ENCODE measurements at regions not wholly inside any gene's neighbourhood (a gene's known extent, or its start where the extent isn't known, plus 50 kb on each side); places are given as distances from the start of the nearest gene placed in this dataset.

DNA sequence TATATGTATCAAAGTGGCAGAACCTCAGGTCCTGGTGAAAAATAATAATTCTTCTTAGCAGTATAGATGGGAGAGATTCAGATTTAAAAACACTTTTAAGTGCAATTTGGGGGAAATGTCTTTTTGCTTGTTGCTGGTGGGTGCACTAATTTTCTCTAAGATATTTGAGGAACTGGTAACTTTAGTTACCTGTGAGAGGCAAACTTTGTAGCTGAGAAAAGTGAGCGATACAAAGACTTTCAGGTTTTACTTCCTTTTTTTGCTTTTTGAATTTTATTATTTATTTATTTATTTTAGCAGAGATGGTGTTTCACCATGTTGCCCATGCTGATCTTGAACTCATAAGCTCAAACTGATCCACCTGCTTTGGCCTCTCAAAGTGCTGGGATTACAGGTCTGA lies 303.1 kb upstream of the PTGER4 start:
- no peaks in the 10 kb centered on the region for H3K79me1 ChIP-seq (ENCODE audit: insufficient read depth, low read depth, low read length, poor library complexity, severe bottlenecking)
- no peak overlapping the region for H2BK15ac ChIP-seq (ENCODE audit: low read depth, low read length)
- H2AFZ ChIP-seq (ENCODE audit: low read length): no peak overlapping the region
- no peak overlapping the region for H2BK5ac ChIP-seq (ENCODE audit: insufficient read length, low read length)
- no CpG with 5 or more reads among the region's 1 CpG for WGBS (ENCODE audit: extremely low coverage, insufficient read length, low lambda C conversion rate)
- no peaks in the 10 kb centered on the region for H3K27me3 ChIP-seq (ENCODE audit: insufficient read depth, low read length)
- no peak overlapping the region for H3K27ac ChIP-seq (ENCODE audit: insufficient read length, low read depth, low read length)
- H3K9me3 ChIP-seq (ENCODE audit: control insufficient read depth, low read depth, low read length): no peaks in the 10 kb centered on the region
- H3K18ac ChIP-seq (ENCODE audit: insufficient read length, low read depth, low read length): no peak overlapping the region
- H3K9me3 Mint-ChIP-seq: peaks cover 0 to 2% of the 10 kb centered on the region in 2 experiments; a peak in 1 of 5 replicates
- H3K4me3 Mint-ChIP-seq: no peak overlapping the region
- H4K91ac ChIP-seq (ENCODE audit: insufficient read length, low read depth, low read length): no peak overlapping the region
- no peak overlapping the region for H3T11ph ChIP-seq (ENCODE audit: low read length)
- no peak overlapping the region for H2BK12ac ChIP-seq (ENCODE audit: insufficient read length, low read depth, low read length)
- H2BK120ac ChIP-seq (ENCODE audit: low read depth, low read length, poor library complexity, severe bottlenecking): no peak overlapping the region
- H2AK5ac ChIP-seq (ENCODE audit: insufficient read length, low read length): no peak overlapping the region
- no peaks in the 10 kb centered on the region for H4K20me1 ChIP-seq (ENCODE audit: control insufficient read depth, insufficient read depth, insufficient read length)
- H4K5ac ChIP-seq (ENCODE audit: insufficient read length, low read depth, low read length): no peak overlapping the region
- no peak overlapping the region for H3K4me2 ChIP-seq (ENCODE audit: insufficient read depth, insufficient read length, low read length)
- H3K23me2 ChIP-seq (ENCODE audit: insufficient read length, low read depth, low read length, poor library complexity, severe bottlenecking): no peaks in the 10 kb centered on the region
- H3K56ac ChIP-seq (ENCODE audit: insufficient read length, low read depth, low read length): no peak overlapping the region
- TF ChIP-seq, protein P1, sequence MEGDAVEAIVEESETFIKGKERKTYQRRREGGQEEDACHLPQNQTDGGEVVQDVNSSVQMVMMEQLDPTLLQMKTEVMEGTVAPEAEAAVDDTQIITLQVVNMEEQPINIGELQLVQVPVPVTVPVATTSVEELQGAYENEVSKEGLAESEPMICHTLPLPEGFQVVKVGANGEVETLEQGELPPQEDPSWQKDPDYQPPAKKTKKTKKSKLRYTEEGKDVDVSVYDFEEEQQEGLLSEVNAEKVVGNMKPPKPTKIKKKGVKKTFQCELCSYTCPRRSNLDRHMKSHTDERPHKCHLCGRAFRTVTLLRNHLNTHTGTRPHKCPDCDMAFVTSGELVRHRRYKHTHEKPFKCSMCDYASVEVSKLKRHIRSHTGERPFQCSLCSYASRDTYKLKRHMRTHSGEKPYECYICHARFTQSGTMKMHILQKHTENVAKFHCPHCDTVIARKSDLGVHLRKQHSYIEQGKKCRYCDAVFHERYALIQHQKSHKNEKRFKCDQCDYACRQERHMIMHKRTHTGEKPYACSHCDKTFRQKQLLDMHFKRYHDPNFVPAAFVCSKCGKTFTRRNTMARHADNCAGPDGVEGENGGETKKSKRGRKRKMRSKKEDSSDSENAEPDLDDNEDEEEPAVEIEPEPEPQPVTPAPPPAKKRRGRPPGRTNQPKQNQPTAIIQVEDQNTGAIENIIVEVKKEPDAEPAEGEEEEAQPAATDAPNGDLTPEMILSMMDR (conservative IDR thresholded peaks at IDR 0.05): no peak
- DNase-seq: no peak
- no peak overlapping the region for H3K27ac Mint-ChIP-seq
- H3K4me1 Mint-ChIP-seq: no peaks in the 10 kb centered on the region
- H3K4ac ChIP-seq (ENCODE audit: low read depth, low read length): no peak overlapping the region
- H3K4me1 ChIP-seq (ENCODE audit: insufficient read depth, low read length): no peaks in the 10 kb centered on the region
- H2BK20ac ChIP-seq (ENCODE audit: low read depth, low read length, poor library complexity, severe bottlenecking): no peak overlapping the region
- H3K23ac ChIP-seq (ENCODE audit: insufficient read length, low read depth, low read length): no peak overlapping the region
- H4K8ac ChIP-seq (replicated peaks; ENCODE audit: insufficient read length, low read depth, low read length): no peak overlapping the region
- H3K14ac ChIP-seq (ENCODE audit: insufficient read depth, low read length): no peak overlapping the region
- H3K79me2 ChIP-seq (ENCODE audit: insufficient read depth, low read length): no peaks in the 10 kb centered on the region
- H3K36me3 Mint-ChIP-seq (ENCODE audit: insufficient read depth in 1 of 3, low read depth in 3 of 3): no peaks in the 10 kb centered on the region
- no peaks in the 10 kb centered on the region for H3K27me3 Mint-ChIP-seq (ENCODE audit: low read depth)
- H3K9ac ChIP-seq (ENCODE audit: extremely low read depth, insufficient read length, low read length): no peak overlapping the region

Data from H9 (cell line).